ENCODE measurements at regions not wholly inside any gene's neighbourhood (a gene's known extent, or its start where the extent isn't known, plus 50 kb on each side); places are given as distances from the start of the nearest gene placed in this dataset.
"Not testable (repeated sequence)": the region's sequence is repeated elsewhere in the genome, so short reads cannot be mapped to it uniquely, and the experiment has no call there.

- DNase-seq (ENCODE audit: low read depth): no peak
Measured at GRCh38 chr21:15932726-15933125, 202.9 kb downstream of the USP25 start.

- no peak for DNase-seq (ENCODE audit: low read depth)
Measured at GRCh38 chr21:15935530-15935929, 205.7 kb downstream of the USP25 start.

GRCh38 chr21:15943009-15943666 lies 213.4 kb downstream of the USP25 start:
- no peak for DNase-seq (ENCODE audit: low read depth)

GRCh38 chr21:15947677-15948076 lies 217.9 kb downstream of the USP25 start:
- no peak for DNase-seq (ENCODE audit: low read depth)

GRCh38 chr21:15953551-15954116 lies 223.9 kb downstream of the USP25 start:
- no peak for DNase-seq (ENCODE audit: low read depth)

- DNase-seq (ENCODE audit: low read depth): no peak
Measured at GRCh38 chr21:15964236-15964855, 234.6 kb downstream of the USP25 start.

- DNase-seq (ENCODE audit: low read depth): no peak
Measured at GRCh38 chr21:15966231-15966630, 236.4 kb downstream of the USP25 start.

- DNase-seq (ENCODE audit: low read depth): no peak
Measured at GRCh38 chr21:15966651-15967050, 236.9 kb downstream of the USP25 start.

- DNase-seq (ENCODE audit: low read depth): no peak
Measured at GRCh38 chr21:15967661-15968060, 237.9 kb downstream of the USP25 start.

- no peak for DNase-seq (ENCODE audit: low read depth)
Measured at GRCh38 chr21:15968776-15969310, 239.1 kb downstream of the USP25 start.

- DNase-seq (ENCODE audit: low read depth): no peak
Measured at GRCh38 chr21:15976807-15977206, 247.0 kb downstream of the USP25 start.

GRCh38 chr21:15978215-15978738 lies 248.5 kb downstream of the USP25 start:
- no peak for DNase-seq (ENCODE audit: low read depth)

GRCh38 chr21:15979493-15979892 lies 249.7 kb downstream of the USP25 start:
- DNase-seq (ENCODE audit: low read depth): not testable (repeated sequence)

GRCh38 chr21:15986277-15986676 lies 256.5 kb downstream of the USP25 start:
- DNase-seq (ENCODE audit: low read depth): no peak

GRCh38 chr21:15992171-15992570 lies 262.4 kb downstream of the USP25 start:
- no peak for DNase-seq (ENCODE audit: low read depth)

- DNase-seq (ENCODE audit: low read depth): no peak
Measured at GRCh38 chr21:15993951-15994350, 264.2 kb downstream of the USP25 start.

GRCh38 chr21:15999741-16000140 lies 270.0 kb downstream of the USP25 start:
- DNase-seq (ENCODE audit: low read depth): no peak

- no peak for DNase-seq (ENCODE audit: low read depth)
Measured at GRCh38 chr21:16002874-16003466, 273.2 kb downstream of the USP25 start.

GRCh38 chr21:16004086-16004485 lies 274.3 kb downstream of the USP25 start:
- no peak for DNase-seq (ENCODE audit: low read depth)

GRCh38 chr21:16004523-16004922 lies 274.7 kb downstream of the USP25 start:
- no peak for DNase-seq (ENCODE audit: low read depth)

- no peak for DNase-seq (ENCODE audit: low read depth)
Measured at GRCh38 chr21:16005996-16006395, 276.2 kb downstream of the USP25 start.

- DNase-seq (ENCODE audit: low read depth): no peak
Measured at GRCh38 chr21:16007943-16008342, 278.2 kb downstream of the USP25 start.

GRCh38 chr21:16011719-16012118 lies 281.9 kb downstream of the USP25 start:
- no peak for DNase-seq (ENCODE audit: low read depth)

Data from stimulated activated CD8-positive, alpha-beta memory T cell treated with anti-CD3 and anti-CD28 coated beads, Interleukin-4, amount 100 ng/mL, for 24 hours (primary cell).